HG02571 (cell line): ENCODE measurements at regions not wholly inside any gene's neighbourhood (a gene's known extent, or its start where the extent isn't known, plus 50 kb on each side); places are given as distances from the start of the nearest gene placed in this dataset.

Source experiments
- ATAC-seq: cut with Tn5 transposase; IDR thresholded peaks from one replicate; pipeline ENCODE4 v1.9.1; 2021; ENCODE audit warnings: mild to moderate bottlenecking, moderate library complexity; ENCODE audit not compliant: unreplicated experiment

- no peak for ATAC-seq
Observed at GRCh38 chr10:8911032-8911431, 856.5 kb downstream of the GATA3 start.

GRCh38 chr10:8912108-8912507 lies 857.6 kb downstream of the GATA3 start:
- no peak for ATAC-seq

- ATAC-seq = no peak
Observed at GRCh38 chr10:8913720-8914119, 859.2 kb downstream of the GATA3 start.

GRCh38 chr10:8919280-8919679 lies 864.8 kb downstream of the GATA3 start:
- no peak for ATAC-seq

GRCh38 chr10:8921568-8921967 lies 867.1 kb downstream of the GATA3 start:
- no peak for ATAC-seq

GRCh38 chr10:8923096-8923495 lies 868.6 kb downstream of the GATA3 start:
- ATAC-seq = no peak

GRCh38 chr10:8927705-8928104 lies 873.2 kb downstream of the GATA3 start:
- ATAC-seq = no peak

- ATAC-seq = no peak
Observed at GRCh38 chr10:8946451-8946850, 892.0 kb downstream of the GATA3 start.

GRCh38 chr10:8950978-8951377 lies 896.5 kb downstream of the GATA3 start:
- no peak for ATAC-seq

- no peak for ATAC-seq
Observed at GRCh38 chr10:8951440-8952089, 897.1 kb downstream of the GATA3 start.

GRCh38 chr10:8956400-8956799 lies 901.9 kb downstream of the GATA3 start:
- ATAC-seq = no peak

GRCh38 chr10:8962249-8962648 lies 907.8 kb downstream of the GATA3 start:
- no peak for ATAC-seq

GRCh38 chr10:8967061-8967460 lies 912.6 kb downstream of the GATA3 start:
- ATAC-seq = no peak

GRCh38 chr10:8969853-8970252 lies 915.4 kb downstream of the GATA3 start:
- ATAC-seq = no peak

- no peak for ATAC-seq
Observed at GRCh38 chr10:8975535-8975934, 921.0 kb downstream of the GATA3 start.

GRCh38 chr10:8978100-8978499 lies 923.6 kb downstream of the GATA3 start:
- ATAC-seq = no peak

GRCh38 chr10:8979976-8980375 lies 925.5 kb downstream of the GATA3 start:
- no peak for ATAC-seq

- no peak for ATAC-seq
Observed at GRCh38 chr10:8981277-8981676, 926.8 kb downstream of the GATA3 start.

GRCh38 chr10:8985651-8986050 lies 931.2 kb downstream of the GATA3 start:
- ATAC-seq = no peak

GRCh38 chr10:8986975-8987374 lies 932.5 kb downstream of the GATA3 start:
- no peak for ATAC-seq

GRCh38 chr10:8987712-8988111 lies 933.2 kb downstream of the GATA3 start:
- no peak for ATAC-seq

GRCh38 chr10:8990280-8990987 lies 935.9 kb downstream of the GATA3 start:
- no peak for ATAC-seq

- no peak for ATAC-seq
Observed at GRCh38 chr10:8992009-8992408, 937.5 kb downstream of the GATA3 start.
